Dedifferentiated amniotic fluid mesenchymal stem cell (primary cell): ENCODE measurements at regions not wholly inside any gene's neighbourhood (a gene's known extent, or its start where the extent isn't known, plus 50 kb on each side); places are given as distances from the start of the nearest gene placed in this dataset.
A peak's percentile ranks its signal among the peaks of the same experiment; 100 is the strongest.
"Not testable (repeated sequence)": the region's sequence is repeated elsewhere in the genome, so short reads cannot be mapped to it uniquely, and the experiment has no call there.

Experiments
- DNase-seq: peaks from one replicate; pipeline ENCODE4 v3.0.0-alpha.2; 2016; ENCODE audit errors: extremely low spot score

DNA sequence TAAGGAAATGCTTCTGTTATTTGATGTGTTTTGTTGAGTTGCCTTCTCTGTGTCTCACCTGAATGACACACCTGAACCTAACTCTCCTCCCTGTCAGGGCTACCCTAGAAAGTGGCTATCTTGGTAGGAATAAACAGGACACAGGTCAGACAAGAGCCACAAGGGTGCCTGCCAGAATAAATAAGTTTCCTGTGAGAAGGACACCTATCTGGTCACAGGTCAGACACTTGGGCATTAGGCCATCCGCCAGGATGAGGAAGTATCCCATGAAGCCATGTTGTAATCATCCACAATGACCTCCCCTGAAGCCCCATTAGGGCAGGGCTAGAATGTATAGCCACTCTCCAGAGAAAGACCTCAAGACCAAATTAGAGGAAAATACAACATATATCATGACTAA is 318.8 kb downstream of the ZNF674 start:
- no peak for DNase-seq

DNA sequence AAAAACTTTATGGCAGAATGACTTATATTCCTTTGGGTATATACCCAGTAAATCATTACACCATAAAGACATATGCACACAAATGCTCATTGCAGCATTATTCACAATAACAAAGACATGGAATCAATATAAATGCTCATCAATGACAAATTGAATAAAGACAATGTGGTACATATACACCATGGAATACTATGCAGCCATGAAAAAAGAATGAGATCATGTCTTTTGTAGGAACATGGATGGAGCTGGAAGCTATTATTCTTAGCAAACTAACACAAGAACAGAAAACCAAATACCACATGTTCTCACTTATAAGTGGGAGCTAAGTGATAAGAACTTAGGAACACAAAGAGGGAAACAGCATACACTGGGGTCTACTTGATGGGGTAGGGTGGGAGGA is 321.7 kb downstream of the ZNF674 start:
- not testable (repeated sequence) for DNase-seq

DNA sequence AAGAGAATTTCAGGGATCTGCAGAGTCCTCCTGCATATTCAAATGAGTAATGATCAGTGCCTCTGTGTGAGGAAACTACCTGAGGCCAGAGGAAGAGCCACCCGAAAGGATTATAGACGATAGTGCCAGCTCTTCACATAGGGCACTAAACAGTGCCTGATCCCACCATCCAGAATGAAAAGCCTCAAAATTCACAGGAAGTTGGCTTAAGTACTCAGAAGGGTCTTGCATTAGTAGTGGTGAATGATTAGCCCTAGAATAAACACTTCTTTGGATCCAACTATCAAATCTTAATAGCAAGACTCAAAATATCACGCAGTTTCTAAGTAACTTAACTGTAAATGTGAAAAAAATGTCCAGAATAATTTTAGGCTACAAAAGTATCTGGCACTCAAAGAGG is 324.4 kb downstream of the ZNF674 start:
- no peak for DNase-seq

- no peak for DNase-seq
These were observed 326.8 kb downstream of the ZNF674 start for GRCh38 chrX:46218373-46218772.

GRCh38 chrX:46216406-46216805 is 328.8 kb downstream of the ZNF674 start:
- DNase-seq: no peak

DNA sequence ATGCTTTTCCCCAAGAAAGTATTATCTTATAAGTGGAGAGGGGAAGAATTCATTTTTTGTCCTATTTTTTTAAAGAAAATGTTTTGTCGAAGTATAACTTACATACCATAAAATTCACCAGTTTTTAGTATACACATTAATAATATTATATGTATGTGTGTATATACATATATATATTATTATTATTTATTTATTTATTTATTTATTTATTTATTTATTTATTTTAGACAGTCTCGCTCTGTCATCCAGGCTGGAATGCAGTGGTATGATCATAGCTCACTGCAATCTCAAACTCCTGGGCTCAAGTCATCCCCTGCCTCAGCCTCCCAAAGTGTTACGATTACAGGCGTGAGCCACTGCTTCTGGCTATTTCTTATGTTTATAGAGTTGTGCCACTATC is 334.1 kb downstream of the ZNF674 start:
- DNase-seq: no peak

DNA sequence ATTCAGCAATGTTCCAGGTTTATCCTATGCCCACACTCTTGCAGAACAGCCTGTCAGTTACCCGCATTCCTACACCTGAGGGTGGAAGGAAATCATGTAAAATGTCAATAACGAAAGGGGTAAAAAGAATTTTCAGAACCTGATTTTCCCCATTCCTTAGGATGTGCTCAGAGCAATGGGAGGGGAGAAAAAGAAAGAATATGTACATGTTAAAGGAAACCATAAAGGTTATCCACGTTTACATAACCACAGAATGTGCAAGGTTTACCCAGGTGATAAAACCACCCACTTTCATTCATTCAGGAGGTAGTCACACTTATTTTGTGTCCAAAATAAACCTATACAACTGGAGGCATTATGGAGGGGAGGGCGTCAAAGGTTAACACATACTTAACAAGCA is 335.5 kb downstream of the ZNF674 start:
- DNase-seq: no peak

- no peak for DNase-seq
These were observed 336.2 kb downstream of the ZNF674 start for GRCh38 chrX:46209037-46209436.

DNA sequence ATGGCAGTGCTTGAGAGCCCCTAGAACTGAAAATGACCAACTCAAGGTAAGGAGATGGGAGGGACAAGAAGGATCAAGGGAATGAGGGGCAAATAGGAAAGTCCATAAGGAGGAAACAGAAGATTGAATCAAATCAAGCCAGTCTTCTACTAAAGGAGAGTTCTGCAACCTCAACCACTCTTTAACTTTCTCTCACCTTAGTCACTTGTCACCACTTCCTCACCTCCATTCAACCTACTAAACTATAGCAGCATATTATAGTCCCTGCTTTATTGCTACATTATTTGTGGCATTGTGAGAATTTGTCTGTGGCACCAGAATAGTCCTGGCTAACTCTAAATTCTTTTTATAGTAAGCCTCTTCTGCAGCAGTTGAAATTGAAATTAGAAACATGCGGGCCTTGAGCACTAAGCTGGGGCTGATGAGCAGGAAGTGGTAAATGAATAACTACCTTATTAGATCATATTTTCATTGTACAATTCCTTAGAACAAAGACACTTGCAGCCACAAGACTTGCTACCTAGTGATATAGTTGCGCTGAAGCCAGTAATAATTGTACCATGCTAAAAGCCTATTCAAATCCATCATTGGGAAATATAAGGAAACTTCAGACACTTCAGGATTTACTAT is 336.9 kb downstream of the ZNF674 start:
- DNase-seq: peak; percentile 20

GRCh38 chrX:46204721-46205422 is 340.3 kb downstream of the ZNF674 start:
- no peak for DNase-seq

- no peak for DNase-seq
These were observed 342.3 kb downstream of the ZNF674 start for GRCh38 chrX:46202733-46203514.

DNA sequence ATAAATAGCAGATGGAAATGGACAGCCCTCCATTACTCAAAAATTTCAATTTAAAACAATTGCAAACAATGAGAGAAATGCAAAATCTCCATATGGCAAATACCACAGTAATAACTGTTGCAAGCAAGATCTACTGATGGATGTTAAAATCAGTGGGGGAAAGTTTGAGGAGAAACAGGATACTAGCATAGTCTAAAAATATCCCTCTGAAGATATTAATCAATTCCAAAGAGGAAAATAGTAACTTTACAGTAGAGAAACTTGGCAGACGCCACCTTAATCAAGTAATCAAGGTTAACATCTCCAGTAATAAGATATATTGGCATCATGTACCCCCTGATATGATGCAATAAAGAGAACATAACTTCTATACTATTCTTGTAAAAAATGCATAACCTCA is 344.8 kb downstream of the ZNF674 start:
- no peak for DNase-seq

DNA sequence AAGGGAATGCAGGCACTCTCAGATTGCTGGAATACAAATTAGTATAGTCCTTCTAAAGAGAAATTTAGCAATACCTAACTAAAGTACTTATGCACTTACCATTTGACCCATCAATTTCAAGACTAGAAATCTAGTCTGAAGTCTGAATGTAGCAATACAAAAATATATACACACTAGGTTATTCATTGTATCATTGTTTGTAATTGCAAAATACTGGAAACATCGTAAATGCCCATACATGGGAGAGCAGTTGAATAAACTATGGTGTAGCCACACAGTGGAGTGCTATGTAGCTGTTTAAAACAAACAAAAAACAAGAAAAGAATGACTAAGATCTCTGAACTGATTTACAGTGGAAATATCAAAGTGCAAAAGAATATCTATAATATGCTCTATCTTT is 346.4 kb downstream of the ZNF674 start:
- DNase-seq: no peak

GRCh38 chrX:46186811-46187106 is 358.5 kb downstream of the ZNF674 start:
- DNase-seq: not testable (repeated sequence)

- DNase-seq: no peak
These were observed 359.1 kb downstream of the ZNF674 start for GRCh38 chrX:46185923-46186810.

DNA sequence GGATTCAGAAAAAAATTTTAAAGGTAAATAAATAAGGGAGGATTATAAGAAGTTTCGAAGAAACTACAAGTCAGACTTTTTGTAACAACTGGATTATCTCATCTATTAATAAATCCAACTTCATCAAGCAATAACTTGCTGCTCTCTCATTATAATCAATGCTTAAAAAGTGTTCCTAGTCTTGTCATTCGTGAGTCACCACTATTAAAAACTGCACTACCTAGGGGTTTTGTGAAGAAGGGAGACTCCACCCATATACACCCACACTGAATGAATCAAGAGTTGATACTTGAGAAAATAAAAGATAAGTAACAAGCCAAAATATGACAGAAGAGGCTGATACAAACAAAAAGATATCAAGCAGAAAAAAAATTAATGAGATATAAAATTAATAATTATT is 360.5 kb downstream of the ZNF674 start:
- no peak for DNase-seq

GRCh38 chrX:46180258-46180687 is 364.9 kb downstream of the ZNF674 start:
- DNase-seq: peak; percentile 69

- DNase-seq: no peak
These were observed 365.5 kb downstream of the ZNF674 start for GRCh38 chrX:46179748-46180147.

- DNase-seq: no peak
These were observed 366.5 kb downstream of the ZNF674 start for GRCh38 chrX:46178763-46179162.

DNA sequence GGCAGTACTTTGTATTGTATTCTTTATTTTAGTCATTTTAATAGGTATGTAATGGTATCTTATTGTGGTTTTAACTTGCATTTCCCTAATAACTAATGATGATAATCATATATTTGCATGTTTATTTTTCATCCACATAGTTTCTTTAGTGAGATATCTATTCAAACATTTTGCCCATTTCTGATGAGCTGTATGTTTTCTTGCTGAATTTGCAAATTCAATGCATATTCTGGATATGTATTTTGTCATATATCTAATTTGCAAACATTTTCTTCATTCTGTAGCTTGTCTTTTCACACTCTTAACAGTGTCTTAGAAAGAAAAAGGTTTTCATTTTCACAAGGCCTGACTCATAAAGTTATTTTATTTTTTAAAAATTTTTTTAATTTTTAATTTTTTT is 372.1 kb downstream of the ZNF674 start:
- DNase-seq: no peak

DNA sequence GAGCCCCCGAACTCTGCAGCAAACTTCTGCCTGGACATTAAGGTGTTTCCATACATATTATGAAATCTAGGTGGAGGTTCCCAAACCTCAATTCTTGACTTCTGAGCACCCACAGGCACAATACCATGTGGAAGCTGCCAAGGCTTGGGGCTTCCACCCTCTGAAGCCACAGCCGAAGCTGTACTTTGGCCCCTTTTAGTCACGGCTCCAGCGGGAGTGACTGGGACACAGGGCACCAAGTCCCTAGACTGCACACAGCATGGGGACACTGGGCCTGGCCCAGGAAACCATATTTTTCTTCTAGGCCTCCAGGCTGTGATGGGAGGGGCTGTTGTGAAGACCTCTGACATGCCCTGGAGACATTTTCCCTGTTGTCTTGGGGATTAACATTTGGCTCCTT is 373.8 kb downstream of the ZNF674 start:
- DNase-seq: not testable (repeated sequence)

DNA sequence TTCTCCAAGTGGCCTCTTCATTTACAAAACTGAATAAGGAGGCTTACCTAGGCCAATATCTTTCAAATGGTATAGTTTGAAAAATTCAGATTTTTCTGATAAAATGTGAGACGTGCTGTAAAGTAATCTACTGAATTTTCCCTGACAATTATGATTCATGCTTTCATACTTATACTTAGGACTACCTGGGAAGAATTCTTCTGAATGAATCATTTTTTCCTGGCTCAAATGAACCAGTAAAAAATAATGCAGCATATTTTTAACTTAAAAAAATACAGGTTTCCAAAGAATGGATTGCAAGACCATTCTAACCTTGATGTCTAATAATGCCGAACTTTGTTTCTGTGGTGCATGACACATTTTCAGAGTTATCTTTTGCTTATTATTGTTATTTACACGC is 375.4 kb downstream of the ZNF674 start:
- no peak for DNase-seq
